Muscle of leg (tissue), 3 donors: ENCODE measurements at regions not wholly inside any gene's neighbourhood (a gene's known extent, or its start where the extent isn't known, plus 50 kb on each side); places are given as distances from the start of the nearest gene placed in this dataset.
"Not testable (repeated sequence)": the region's sequence is repeated elsewhere in the genome, so short reads cannot be mapped to it uniquely, and the experiment has no call there.

Source experiments
- DNase-seq: peaks from one replicate; pipeline ENCODE4 v3.0.0; 2013
- H3K27ac ChIP-seq: one replicate; pipeline ENCODE4 v1.5.1; 2013; ENCODE audit warnings: mild to moderate bottlenecking, low read length, control low read depth
- H3K27me3 ChIP-seq: one replicate; pipeline ENCODE4 v1.6.1; 2013; ENCODE audit warnings: low read length; ENCODE audit not compliant: control insufficient read depth, insufficient read depth
- H3K36me3 ChIP-seq: one replicate; pipeline ENCODE4 v1.6.1; 2013; ENCODE audit warnings: low read length; ENCODE audit not compliant: control insufficient read depth, insufficient read depth
- H3K4me1 ChIP-seq: one replicate; pipeline ENCODE4 v1.6.1; 2013; ENCODE audit warnings: low read length; ENCODE audit not compliant: control insufficient read depth, insufficient read depth
- H3K4me3 ChIP-seq: one replicate; pipeline ENCODE4 v1.5.1; 2013; ENCODE audit warnings: low read length, control low read depth
- H3K9me3 ChIP-seq: replicated peaks from 2 replicates; pipeline ENCODE4 v1.6.1; 2013; ENCODE audit warnings: low read depth, low read length; ENCODE audit not compliant: control insufficient read depth
- WGBS: methylation state at CpG from one replicate; pipeline ENCODE4 v1.1.5; 2013; ENCODE audit warnings: missing lambda C conversion rate; ENCODE audit not compliant: insufficient coverage; 5-methylcytosine and 5-hydroxymethylcytosine counted together

GRCh38 chr5:5883562-5883961 lies 461.1 kb downstream of the ICE1 start:
- peaks cover 3% of the 10 kb centered on the region for H3K27me3 ChIP-seq
- no peak overlapping the region for H3K4me3 ChIP-seq
- H3K4me1 ChIP-seq: no peaks in the 10 kb centered on the region
- H3K9me3 ChIP-seq: no peaks in the 10 kb centered on the region
- no peak for DNase-seq
- no peak overlapping the region for H3K27ac ChIP-seq
- no peaks in the 10 kb centered on the region for H3K36me3 ChIP-seq
- WGBS: 74% methylated on average over 2 of the region's 5 CpGs

GRCh38 chr5:5883146-5883545 lies 460.7 kb downstream of the ICE1 start:
- H3K36me3 ChIP-seq: no peaks in the 10 kb centered on the region
- no peak overlapping the region for H3K27ac ChIP-seq
- H3K4me3 ChIP-seq: no peak overlapping the region
- 79% methylated on average over 4 of the region's 5 CpGs for WGBS
- H3K4me1 ChIP-seq: no peaks in the 10 kb centered on the region
- peaks cover 3% of the 10 kb centered on the region for H3K27me3 ChIP-seq
- no peak for DNase-seq
- H3K9me3 ChIP-seq: no peaks in the 10 kb centered on the region

- H3K27ac ChIP-seq: no peak overlapping the region
- peaks cover 3% of the 10 kb centered on the region for H3K27me3 ChIP-seq
- no peaks in the 10 kb centered on the region for H3K4me1 ChIP-seq
- WGBS: 54% methylated on average over 3 of the region's 6 CpGs
- H3K9me3 ChIP-seq: no peaks in the 10 kb centered on the region
- no peaks in the 10 kb centered on the region for H3K36me3 ChIP-seq
- DNase-seq: no peak
- no peak overlapping the region for H3K4me3 ChIP-seq
These were observed 460.2 kb downstream of the ICE1 start for GRCh38 chr5:5882706-5883105.

GRCh38 chr5:5881294-5881693 lies 458.8 kb downstream of the ICE1 start:
- WGBS: 39% methylated on average over 3 of the region's 5 CpGs
- H3K27ac ChIP-seq: no peak overlapping the region
- no peaks in the 10 kb centered on the region for H3K27me3 ChIP-seq
- H3K36me3 ChIP-seq: no peaks in the 10 kb centered on the region
- H3K4me3 ChIP-seq: no peak overlapping the region
- no peak for DNase-seq
- H3K4me1 ChIP-seq: no peaks in the 10 kb centered on the region
- no peaks in the 10 kb centered on the region for H3K9me3 ChIP-seq

- H3K4me1 ChIP-seq: no peaks in the 10 kb centered on the region
- 92% methylated on average over 7 of the region's 9 CpGs for WGBS
- no peak overlapping the region for H3K27ac ChIP-seq
- no peaks in the 10 kb centered on the region for H3K9me3 ChIP-seq
- no peak for DNase-seq
- no peaks in the 10 kb centered on the region for H3K27me3 ChIP-seq
- no peak overlapping the region for H3K4me3 ChIP-seq
- no peaks in the 10 kb centered on the region for H3K36me3 ChIP-seq
These were observed 457.7 kb downstream of the ICE1 start for GRCh38 chr5:5880077-5880763.

- H3K27me3 ChIP-seq: no peaks in the 10 kb centered on the region
- DNase-seq: no peak
- H3K27ac ChIP-seq: no peak overlapping the region
- no peaks in the 10 kb centered on the region for H3K4me1 ChIP-seq
- 88% methylated on average over 4 of the region's 4 CpGs for WGBS
- H3K36me3 ChIP-seq: no peaks in the 10 kb centered on the region
- H3K4me3 ChIP-seq: no peak overlapping the region
- no peaks in the 10 kb centered on the region for H3K9me3 ChIP-seq
These were observed 434.9 kb downstream of the ICE1 start for GRCh38 chr5:5857396-5857795.

- WGBS: no CpG with 5 or more reads among the region's 2 CpGs
- DNase-seq: no peak
- no peaks in the 10 kb centered on the region for H3K27me3 ChIP-seq
These were observed 431.6 kb downstream of the ICE1 start for GRCh38 chr5:5854087-5854486.

GRCh38 chr5:5838493-5838892 lies 416.0 kb downstream of the ICE1 start:
- no peaks in the 10 kb centered on the region for H3K9me3 ChIP-seq
- H3K4me3 ChIP-seq: no peak overlapping the region
- no peaks in the 10 kb centered on the region for H3K27me3 ChIP-seq
- H3K4me1 ChIP-seq: no peaks in the 10 kb centered on the region
- 81% methylated on average over 7 of the region's 12 CpGs for WGBS
- H3K36me3 ChIP-seq: no peaks in the 10 kb centered on the region
- H3K27ac ChIP-seq: no peak overlapping the region
- no peak for DNase-seq

More at GRCh38 chr5:5854087-5854486, 431.6 kb downstream of the ICE1 start:
- H3K4me3 ChIP-seq: no peak overlapping the region
- no peaks in the 10 kb centered on the region for H3K4me1 ChIP-seq
- no peaks in the 10 kb centered on the region for H3K36me3 ChIP-seq
- H3K9me3 ChIP-seq: no peaks in the 10 kb centered on the region
- H3K27ac ChIP-seq: no peak overlapping the region

GRCh38 chr5:5831622-5832021 lies 409.1 kb downstream of the ICE1 start:
- H3K27ac ChIP-seq, H3K4me3 ChIP-seq, H3K4me1 ChIP-seq, DNase-seq, H3K27me3 ChIP-seq, H3K9me3 ChIP-seq, H3K36me3 ChIP-seq: not testable (repeated sequence)
- WGBS: 85% methylated on average over 3 of the region's 6 CpGs

- no peak for DNase-seq
- Histone ChIP-seq H3K9me3 (no peaks in the 10 kb centered on the region), H3K27ac (no peak overlapping the region), H3K4me3 (no peak overlapping the region), H3K27me3 (no peaks in the 10 kb centered on the region), H3K36me3 (no peaks in the 10 kb centered on the region), H3K4me1 (no peaks in the 10 kb centered on the region)
- 69% methylated on average over 5 of the region's 5 CpGs for WGBS
These were observed 406.1 kb downstream of the ICE1 start for GRCh38 chr5:5828619-5829018.

- WGBS: 72% methylated on average over 6 of the region's 6 CpGs
- H3K27ac ChIP-seq: no peak overlapping the region
- no peak overlapping the region for H3K4me3 ChIP-seq
- no peaks in the 10 kb centered on the region for H3K9me3 ChIP-seq
- no peak for DNase-seq
- no peaks in the 10 kb centered on the region for H3K27me3 ChIP-seq
- no peaks in the 10 kb centered on the region for H3K4me1 ChIP-seq
- no peaks in the 10 kb centered on the region for H3K36me3 ChIP-seq
These were observed 404.4 kb downstream of the ICE1 start for GRCh38 chr5:5826911-5827310.
